Liver (tissue), 3 donors: ENCODE measurements at regions not wholly inside any gene's neighbourhood (a gene's known extent, or its start where the extent isn't known, plus 50 kb on each side); places are given as distances from the start of the nearest gene placed in this dataset.

Source experiments
- ATF3 ChIP-seq: IDR thresholded peaks from 2 replicates; pipeline ENCODE4 v1.6.1; 2016; ENCODE audit warnings: antibody characterized with exemption
- CTCF ChIP-seq: fragments of 150-350 bp; IDR thresholded peaks from 2 replicates; pipeline ENCODE4 v1.5.1; 2017; ENCODE audit warnings: improper control_type of control experiment, low read depth, low read length; ENCODE audit not compliant: missing input control
- FOXA2 ChIP-seq: IDR thresholded peaks from 2 replicates; pipeline ENCODE4 v1.6.1; 2016; ENCODE audit warnings: antibody characterized with exemption
- GABPA ChIP-seq, 2 donors: IDR thresholded peaks in 1 of 2; conservative IDR thresholded peaks in 1 of 2; 2 replicates each; pipeline ENCODE4 v1.6.1; 2016; ENCODE audit warnings: antibody characterized with exemption in 2 of 2, mild to moderate bottlenecking in 1 of 2, moderate library complexity in 1 of 2
- HNF4A ChIP-seq, 2 donors: conservative IDR thresholded peaks; 2 replicates each; pipeline ENCODE4 v1.6.1; 2016; ENCODE audit warnings: antibody characterized with exemption in 2 of 2, mild to moderate bottlenecking in 2 of 2
- JUND ChIP-seq, 2 donors: IDR thresholded peaks; 2 replicates each; pipeline ENCODE4 v1.6.1; 2016; ENCODE audit warnings: antibody characterized with exemption in 2 of 2
- MAX ChIP-seq: IDR thresholded peaks from 2 replicates; pipeline ENCODE4 v1.6.1; 2016; ENCODE audit warnings: antibody characterized with exemption
- RAD21 ChIP-seq, 2 donors: IDR thresholded peaks; 2 replicates each; pipeline ENCODE4 v1.6.1; 2016; ENCODE audit warnings: antibody characterized with exemption in 2 of 2, mild to moderate bottlenecking in 2 of 2
- REST ChIP-seq: IDR thresholded peaks from 2 replicates; pipeline ENCODE4 v1.6.1; 2016; ENCODE audit warnings: antibody characterized with exemption, mild to moderate bottlenecking
- RXRA ChIP-seq, 2 donors: IDR thresholded peaks; 2 replicates each; pipeline ENCODE4 v1.6.1; 2017 to 2018; ENCODE audit warnings: antibody characterized with exemption in 2 of 2, mild to moderate bottlenecking in 1 of 2
- SP1 ChIP-seq: IDR thresholded peaks from 2 replicates; pipeline ENCODE4 v1.6.1; 2018; ENCODE audit warnings: antibody characterized with exemption, mild to moderate bottlenecking
- TAF1 ChIP-seq: conservative IDR thresholded peaks from 2 replicates; pipeline ENCODE4 v1.6.1; 2016; ENCODE audit warnings: antibody characterized with exemption, mild to moderate bottlenecking
- YY1 ChIP-seq: IDR thresholded peaks from 2 replicates; pipeline ENCODE4 v1.6.1; 2016; ENCODE audit warnings: antibody characterized with exemption, mild to moderate bottlenecking
- ZBTB33 ChIP-seq: IDR thresholded peaks from 2 replicates; pipeline ENCODE4 v1.6.1; 2016; ENCODE audit warnings: antibody characterized with exemption
- donor health status: healthy.
- donor health status: healthy.

GRCh38 chr3:1910322-1910721 is 188.3 kb upstream of the CNTN4 start:
- TF ChIP-seq CTCF (no peak), MAX (no peak), GABPA (IDR thresholded peaks at IDR 0.05 in 1 of 2, conservative IDR thresholded peaks at IDR 0.05 in 1 of 2) (no peak), YY1 (no peak), HNF4A (conservative IDR thresholded peaks at IDR 0.05) (no peak), SP1 (no peak), TAF1 (no peak), ATF3 (no peak), RAD21 (IDR thresholded peaks at IDR 0.05) (no peak), RXRA (IDR thresholded peaks at IDR 0.05) (no peak), JUND (IDR thresholded peaks at IDR 0.05) (no peak), REST (no peak), ZBTB33 (no peak), FOXA2 (no peak)
